Liver (tissue), 8 donors: ENCODE measurements at regions not wholly inside any gene's neighbourhood (a gene's known extent, or its start where the extent isn't known, plus 50 kb on each side); places are given as distances from the start of the nearest gene placed in this dataset.

Experiments used
- DNase-seq: peaks from one replicate; pipeline ENCODE4 v3.0.0-alpha.2; 2017; ENCODE audit warnings: low spot score
- H3K27ac ChIP-seq, 2 donors: one replicate each; pipeline ENCODE4 v1.7.0; 2013; ENCODE audit warnings: inconsistent platforms in 2 of 2, low read length in 2 of 2, control low read depth in 1 of 2, low read depth in 1 of 2, mild to moderate bottlenecking in 1 of 2
- H3K27me3 ChIP-seq, 4 donors: one replicate each; pipeline versions ENCODE4 v1.6.1 to v1.7.0; 2013; ENCODE audit warnings: low read length in 3 of 4, inconsistent platforms in 1 of 4, mild to moderate bottlenecking in 1 of 4, moderate library complexity in 1 of 4; ENCODE audit not compliant: control insufficient read depth in 4 of 4, insufficient read depth in 4 of 4
- H3K36me3 ChIP-seq, 4 donors: one replicate each; pipeline versions ENCODE4 v1.6.1 to v1.7.0; 2013; ENCODE audit warnings: low read length in 3 of 4, mild to moderate bottlenecking in 3 of 4, low read depth in 1 of 4, moderate library complexity in 1 of 4; ENCODE audit not compliant: control insufficient read depth in 4 of 4, insufficient read depth in 3 of 4
- H3K4me1 ChIP-seq, 4 donors: one replicate each; pipeline versions ENCODE4 v1.6.1 to v1.7.0; 2013; ENCODE audit warnings: low read length in 3 of 4, mild to moderate bottlenecking in 3 of 4, moderate library complexity in 1 of 4; ENCODE audit not compliant: control insufficient read depth in 4 of 4, insufficient read depth in 4 of 4
- H3K4me3 ChIP-seq, 3 donors: one replicate each; pipeline versions ENCODE4 v1.6.1 to v1.7.0; 2013; ENCODE audit warnings: low read length in 3 of 3, control low read depth in 1 of 3, low read depth in 1 of 3, mild to moderate bottlenecking in 1 of 3
- H3K9ac ChIP-seq, 2 donors: one replicate each; pipeline ENCODE4 v1.7.0; 2013; ENCODE audit warnings: low read length in 2 of 2, mild to moderate bottlenecking in 2 of 2, moderate library complexity in 2 of 2, control low read depth in 1 of 2, low read depth in 1 of 2
- H3K9me3 ChIP-seq, 4 donors: one replicate each; pipeline versions ENCODE4 v1.6.1 to v1.7.0; 2013; ENCODE audit warnings: low read length in 3 of 4; ENCODE audit not compliant: control insufficient read depth in 4 of 4
- CTCF ChIP-seq: fragments of 150-350 bp; IDR thresholded peaks from 2 replicates; pipeline ENCODE4 v1.5.1; 2017; ENCODE audit warnings: improper control_type of control experiment, low read depth, low read length; ENCODE audit not compliant: missing input control
- EGR1 ChIP-seq, 2 donors: IDR thresholded peaks; 2 replicates each; pipeline ENCODE4 v1.6.1; 2016 to 2018; ENCODE audit warnings: antibody characterized with exemption in 2 of 2, low read depth in 2 of 2
- FOXA1 ChIP-seq: IDR thresholded peaks from 2 replicates; pipeline ENCODE4 v1.6.1; 2016; ENCODE audit warnings: antibody characterized with exemption
- FOXA2 ChIP-seq: IDR thresholded peaks from 2 replicates; pipeline ENCODE4 v1.6.1; 2016; ENCODE audit warnings: antibody characterized with exemption
- GABPA ChIP-seq, 2 donors: IDR thresholded peaks in 1 of 2; conservative IDR thresholded peaks in 1 of 2; 2 replicates each; pipeline ENCODE4 v1.6.1; 2016; ENCODE audit warnings: antibody characterized with exemption in 2 of 2, mild to moderate bottlenecking in 1 of 2, moderate library complexity in 1 of 2
- HNF4A ChIP-seq, 2 donors: conservative IDR thresholded peaks; 2 replicates each; pipeline ENCODE4 v1.6.1; 2016; ENCODE audit warnings: antibody characterized with exemption in 2 of 2, mild to moderate bottlenecking in 2 of 2
- HNF4G ChIP-seq: IDR thresholded peaks from 2 replicates; pipeline ENCODE4 v1.6.1; 2016; ENCODE audit warnings: antibody characterized with exemption
- JUND ChIP-seq, 2 donors: IDR thresholded peaks; 2 replicates each; pipeline ENCODE4 v1.6.1; 2016; ENCODE audit warnings: antibody characterized with exemption in 2 of 2
- MAX ChIP-seq: IDR thresholded peaks from 2 replicates; pipeline ENCODE4 v1.6.1; 2016; ENCODE audit warnings: antibody characterized with exemption
- NR2F2 ChIP-seq: IDR thresholded peaks from 2 replicates; pipeline ENCODE4 v1.6.1; 2016; ENCODE audit warnings: antibody characterized with exemption
- RAD21 ChIP-seq, 2 donors: IDR thresholded peaks; 2 replicates each; pipeline ENCODE4 v1.6.1; 2016; ENCODE audit warnings: antibody characterized with exemption in 2 of 2, mild to moderate bottlenecking in 2 of 2
- REST ChIP-seq: IDR thresholded peaks from 2 replicates; pipeline ENCODE4 v1.6.1; 2016; ENCODE audit warnings: antibody characterized with exemption, mild to moderate bottlenecking
- RXRA ChIP-seq, 2 donors: IDR thresholded peaks; 2 replicates each; pipeline ENCODE4 v1.6.1; 2017 to 2018; ENCODE audit warnings: antibody characterized with exemption in 2 of 2, mild to moderate bottlenecking in 1 of 2
- SP1 ChIP-seq: IDR thresholded peaks from 2 replicates; pipeline ENCODE4 v1.6.1; 2018; ENCODE audit warnings: antibody characterized with exemption, mild to moderate bottlenecking
- TAF1 ChIP-seq: conservative IDR thresholded peaks from 2 replicates; pipeline ENCODE4 v1.6.1; 2016; ENCODE audit warnings: antibody characterized with exemption, mild to moderate bottlenecking
- YY1 ChIP-seq: IDR thresholded peaks from 2 replicates; pipeline ENCODE4 v1.6.1; 2016; ENCODE audit warnings: antibody characterized with exemption, mild to moderate bottlenecking
- ZBTB33 ChIP-seq: IDR thresholded peaks from 2 replicates; pipeline ENCODE4 v1.6.1; 2016; ENCODE audit warnings: antibody characterized with exemption
- WGBS: extraction: QIAGEN DNeasy Blood & Tissue Kit; methylation state at CpG from one replicate; pipeline ENCODE4 v1.1.7; 2013; 5-methylcytosine and 5-hydroxymethylcytosine counted together
- TF ChIP-seq, protein P1 (sequence below): IDR thresholded peaks from 2 replicates; pipeline ENCODE4 v1.6.1; 2016; ENCODE audit warnings: antibody characterized with exemption
- donor health status: healthy.
- donor health status: healthy.
- donor health status: healthy.
- donor health status: healthy.
- donor health status: healthy.

DNA sequence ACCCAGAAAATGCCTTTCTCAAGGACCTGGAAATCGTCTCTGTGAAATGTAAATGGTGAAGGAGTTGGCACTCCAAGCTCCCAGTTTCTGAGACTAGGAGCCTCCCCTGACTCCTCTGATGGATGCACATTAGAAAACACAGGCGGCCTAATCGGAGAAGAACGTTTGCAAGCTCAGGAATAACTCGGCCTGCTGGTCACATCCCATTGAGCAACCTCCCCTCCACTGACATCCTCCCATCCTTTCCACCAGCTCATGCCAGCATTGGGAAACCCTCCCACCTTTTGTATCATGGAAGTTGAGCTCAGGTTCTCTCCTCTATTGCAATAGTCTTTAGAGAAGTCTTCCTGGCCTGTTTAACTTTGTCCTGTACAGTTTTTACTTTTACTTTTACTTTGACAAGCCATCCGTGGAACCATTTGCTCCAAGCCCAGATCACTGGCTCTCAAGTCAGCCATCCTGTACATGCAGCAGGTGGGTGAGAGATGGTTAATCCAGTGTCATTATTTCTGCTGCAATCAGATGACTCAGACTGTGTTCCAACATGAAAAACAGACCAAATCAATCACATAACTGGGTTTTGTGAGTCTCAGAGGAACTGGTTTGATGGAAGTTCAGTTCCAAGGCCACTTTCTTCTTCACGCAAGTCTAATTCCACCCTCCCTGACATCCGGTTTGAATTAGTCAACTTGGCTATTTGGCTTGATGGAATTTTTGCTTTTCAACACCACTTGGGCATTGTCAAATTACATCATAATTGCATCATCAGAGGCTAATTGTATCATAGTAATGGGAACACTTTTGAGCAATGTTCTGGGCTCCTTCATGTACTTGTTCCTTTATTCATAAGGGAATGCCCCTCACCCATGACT lies 619.4 kb upstream of the CDH4 start:
- Histone ChIP-seq H3K9ac (no peak overlapping the region), H3K27me3 (peaks cover 0 to 8% (median 0%) of the 10 kb centered on the region in 4 donors), H3K9me3 (no peaks in the 10 kb centered on the region), H3K27ac (no peak overlapping the region), H3K4me1 (no peaks in the 10 kb centered on the region), H3K4me3 (no peak overlapping the region), H3K36me3 (no peaks in the 10 kb centered on the region)
- WGBS, result 64% methylated on average over 8 of the region's 8 CpGs
- TF ChIP-seq NR2F2 (no peak), CTCF (no peak), HNF4G (no peak), REST (no peak), GABPA (IDR thresholded peaks at IDR 0.05 in 1 of 2, conservative IDR thresholded peaks at IDR 0.05 in 1 of 2) (no peak), HNF4A (conservative IDR thresholded peaks at IDR 0.05) (no peak), YY1 (no peak), JUND (IDR thresholded peaks at IDR 0.05) (no peak), MAX (no peak), RAD21 (IDR thresholded peaks at IDR 0.05) (no peak), FOXA2 (no peak), EGR1 (IDR thresholded peaks at IDR 0.05; ENCODE audit: low read depth in 2 of 2) (no peak), RXRA (IDR thresholded peaks at IDR 0.05) (no peak), TAF1 (no peak), FOXA1 (no peak), ZBTB33 (no peak), SP1 (no peak)
- TF ChIP-seq, protein P1, sequence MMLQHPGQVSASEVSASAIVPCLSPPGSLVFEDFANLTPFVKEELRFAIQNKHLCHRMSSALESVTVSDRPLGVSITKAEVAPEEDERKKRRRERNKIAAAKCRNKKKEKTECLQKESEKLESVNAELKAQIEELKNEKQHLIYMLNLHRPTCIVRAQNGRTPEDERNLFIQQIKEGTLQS, result no peak
- no peak for DNase-seq
